ENCODE measurements at regions not wholly inside any gene's neighbourhood (a gene's known extent, or its start where the extent isn't known, plus 50 kb on each side); places are given as distances from the start of the nearest gene placed in this dataset.

DNA sequence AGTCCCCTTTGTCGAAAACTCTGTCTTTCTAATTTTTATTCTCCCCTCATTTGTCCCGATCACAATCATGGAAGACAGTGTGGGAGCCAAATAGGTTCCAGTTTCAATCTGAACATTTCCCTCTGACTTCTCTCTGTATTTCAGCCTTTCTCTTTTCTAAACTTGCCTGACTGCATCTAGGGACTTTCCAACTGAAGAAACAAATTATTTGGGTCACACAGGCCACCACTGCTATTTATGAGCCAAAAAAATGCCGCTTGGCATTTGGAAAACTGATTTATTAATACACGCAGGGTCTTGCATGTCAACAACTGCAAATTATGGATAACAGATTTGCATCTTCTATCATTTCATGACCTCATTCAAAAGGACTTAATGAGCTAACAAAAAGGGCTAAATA, 55.2 kb upstream of the ELAC2 start:
- H3K27ac ChIP-seq (ENCODE audit: low read length): no peak overlapping the region
- peaks cover 0 to 4% of the 10 kb centered on the region in 2 donors for H3K9me3 ChIP-seq (ENCODE audit: control insufficient read depth in 2 of 2, low read length in 2 of 2)
- no peaks in the 10 kb centered on the region for H3K27me3 ChIP-seq (ENCODE audit: control insufficient read depth in 1 of 2, insufficient read depth in 2 of 2, low read length in 2 of 2)
- no peaks in the 10 kb centered on the region for H3K4me1 ChIP-seq (ENCODE audit: control insufficient read depth, insufficient read depth, low read length)
- H3K4me3 ChIP-seq (ENCODE audit: low read length in 2 of 2): no peak overlapping the region
- no peaks in the 10 kb centered on the region for H3K36me3 ChIP-seq (ENCODE audit: control insufficient read depth in 2 of 2, insufficient read depth in 2 of 2, low read length in 2 of 2)
- no peak overlapping the region for H3K9ac ChIP-seq (ENCODE audit: low read length in 2 of 2)

- Histone ChIP-seq H3K36me3 (ENCODE audit: control insufficient read depth in 2 of 2, insufficient read depth in 2 of 2, low read length in 2 of 2) (no peaks in the 10 kb centered on the region), H3K9me3 (ENCODE audit: control insufficient read depth in 2 of 2, low read length in 2 of 2) (peaks cover 0 to 4% of the 10 kb centered on the region in 2 donors), H3K9ac (ENCODE audit: low read length in 2 of 2) (no peak overlapping the region), H3K4me3 (ENCODE audit: low read length in 2 of 2) (no peak overlapping the region), H3K27ac (ENCODE audit: low read length) (no peak overlapping the region), H3K27me3 (ENCODE audit: control insufficient read depth in 1 of 2, insufficient read depth in 2 of 2, low read length in 2 of 2) (no peaks in the 10 kb centered on the region), H3K4me1 (ENCODE audit: control insufficient read depth, insufficient read depth, low read length) (no peaks in the 10 kb centered on the region)
These were observed 52.9 kb upstream of the ELAC2 start for GRCh38 chr17:13070732-13071131.

DNA sequence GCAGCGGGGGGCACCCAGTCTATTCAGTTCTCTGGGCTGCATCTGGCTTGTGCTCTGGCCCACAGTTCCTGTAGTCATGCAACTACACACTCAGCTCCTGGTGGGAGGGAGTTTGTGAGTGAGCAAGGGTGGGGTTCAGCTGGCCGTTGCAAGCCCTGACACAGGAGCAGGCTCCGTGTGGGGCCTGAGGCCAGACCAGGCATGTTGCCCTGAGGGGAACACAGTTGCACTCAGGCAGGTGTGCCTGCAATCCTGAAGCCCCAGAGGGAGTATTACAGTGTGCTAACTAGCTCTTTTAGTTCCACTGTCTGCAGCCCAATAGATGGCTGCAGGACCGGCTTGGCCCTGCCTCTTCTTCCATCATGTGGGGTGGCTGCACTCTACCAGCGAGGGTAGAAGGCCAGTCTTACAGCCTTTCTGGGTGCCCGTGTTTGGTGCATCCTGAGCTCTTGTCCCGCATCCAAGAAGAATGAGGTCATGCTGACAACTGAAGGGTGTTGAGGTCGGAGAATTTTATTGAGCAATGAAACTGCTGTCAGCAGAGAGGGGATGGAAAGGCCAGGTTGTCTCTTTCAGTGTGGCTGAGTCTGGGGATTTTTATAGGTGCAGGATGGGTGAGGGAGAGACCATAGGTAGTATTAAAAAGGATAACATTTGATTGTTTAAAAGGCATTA, 49.9 kb upstream of the ELAC2 start:
- Histone ChIP-seq H3K36me3 (ENCODE audit: control insufficient read depth in 2 of 2, insufficient read depth in 2 of 2, low read length in 2 of 2) (no peaks in the 10 kb centered on the region), H3K4me1 (ENCODE audit: control insufficient read depth, insufficient read depth, low read length) (no peaks in the 10 kb centered on the region), H3K27me3 (ENCODE audit: control insufficient read depth in 1 of 2, insufficient read depth in 2 of 2, low read length in 2 of 2) (no peaks in the 10 kb centered on the region), H3K4me3 (ENCODE audit: low read length in 2 of 2) (no peak overlapping the region), H3K9me3 (ENCODE audit: control insufficient read depth in 2 of 2, low read length in 2 of 2) (peaks cover 0 to 4% of the 10 kb centered on the region in 2 donors), H3K27ac (ENCODE audit: low read length) (no peak overlapping the region), H3K9ac (ENCODE audit: low read length in 2 of 2) (no peak overlapping the region)
